ENCODE measurements at regions not wholly inside any gene's neighbourhood (a gene's known extent, or its start where the extent isn't known, plus 50 kb on each side); places are given as distances from the start of the nearest gene placed in this dataset.

- ATAC-seq (no peak), DNase-seq (no peak)
- Histone ChIP-seq H3K4me1 (no peaks in the 10 kb centered on the region), H3K27me3 (no peaks in the 10 kb centered on the region), H3K4me3 (no peak overlapping the region), H3K36me3 (no peaks in the 10 kb centered on the region), H3K9me3 (peaks cover 0 to 2% of the 10 kb centered on the region in 2 donors), H3K27ac (no peak overlapping the region)
- no peak for TF ChIP-seq CTCF (IDR thresholded peaks at IDR 0.05)
- intact Hi-C loops (cut with DNase I): no loop called here
Measured at GRCh38 chrX:33686105-33686504, 446.0 kb downstream of the FAM47A start.
